Ishikawa (cell line): ENCODE measurements at regions not wholly inside any gene's neighbourhood (a gene's known extent, or its start where the extent isn't known, plus 50 kb on each side); places are given as distances from the start of the nearest gene placed in this dataset.

Experiments used
- CEBPB ChIP-seq: IDR thresholded peaks from 2 replicates; pipeline ENCODE4 v1.6.1; 2012
- CREB1 ChIP-seq: IDR thresholded peaks from 2 replicates; pipeline ENCODE4 v1.6.1; 2012; ENCODE audit warnings: low read depth
- EGR1 ChIP-seq: IDR thresholded peaks from 2 replicates; pipeline ENCODE4 v1.6.1; 2012
- EP300 ChIP-seq: IDR thresholded peaks from 2 replicates; pipeline ENCODE4 v1.6.1; 2012; ENCODE audit warnings: borderline replicate concordance
- FOXM1 ChIP-seq: IDR thresholded peaks from 2 replicates; pipeline ENCODE4 v1.6.1; 2012; ENCODE audit warnings: low read depth, borderline replicate concordance
- NFIC ChIP-seq: IDR thresholded peaks from 2 replicates; pipeline ENCODE4 v1.6.1; 2012
- RAD21 ChIP-seq: IDR thresholded peaks from 2 replicates; pipeline ENCODE4 v1.6.1; 2012; ENCODE audit warnings: low read depth
- TAF1 ChIP-seq: IDR thresholded peaks from 2 replicates; pipeline ENCODE4 v1.6.1; 2012; ENCODE audit warnings: low read depth, mild to moderate bottlenecking
- TCF12 ChIP-seq: IDR thresholded peaks from 2 replicates; pipeline ENCODE4 v1.6.1; 2012; ENCODE audit warnings: low read depth
- USF1 ChIP-seq: IDR thresholded peaks from 2 replicates; pipeline ENCODE4 v1.6.1; 2012
- YY1 ChIP-seq: IDR thresholded peaks from 2 replicates; pipeline ENCODE4 v1.6.1; 2012; ENCODE audit warnings: low read depth
- TF ChIP-seq, protein P1 (sequence below): IDR thresholded peaks from 2 replicates; pipeline ENCODE4 v1.6.1; 2012; ENCODE audit warnings: low read depth, mild to moderate bottlenecking
- TF ChIP-seq, protein P2 (sequence below): IDR thresholded peaks from 2 replicates; pipeline ENCODE4 v1.6.1; 2012

DNA sequence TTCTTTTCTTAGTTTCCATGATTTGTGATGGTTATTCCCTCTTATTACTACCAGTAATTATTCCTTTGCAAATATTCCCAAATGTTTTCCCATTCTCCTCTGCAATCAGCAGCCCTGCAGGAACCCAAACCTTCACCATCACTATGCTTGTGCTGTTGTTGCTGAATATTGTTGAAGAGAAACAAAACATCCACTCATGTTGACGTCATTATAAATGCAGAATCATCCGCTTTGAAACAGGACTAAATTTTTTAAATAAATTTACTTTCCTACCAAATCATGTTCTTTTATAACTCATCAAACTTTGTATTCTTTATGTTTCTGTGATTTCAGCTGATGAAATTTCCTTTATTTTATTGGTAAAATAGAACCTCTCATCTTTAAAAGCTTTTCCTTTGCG, 787.0 kb upstream of the B3GALT2 start:
- TF ChIP-seq YY1 (no peak), FOXM1 (no peak), NFIC (no peak), CREB1 (no peak), TAF1 (no peak), EP300 (no peak), USF1 (no peak), RAD21 (no peak), TCF12 (no peak), CEBPB (no peak), EGR1 (no peak)
- TF ChIP-seq, protein P1, sequence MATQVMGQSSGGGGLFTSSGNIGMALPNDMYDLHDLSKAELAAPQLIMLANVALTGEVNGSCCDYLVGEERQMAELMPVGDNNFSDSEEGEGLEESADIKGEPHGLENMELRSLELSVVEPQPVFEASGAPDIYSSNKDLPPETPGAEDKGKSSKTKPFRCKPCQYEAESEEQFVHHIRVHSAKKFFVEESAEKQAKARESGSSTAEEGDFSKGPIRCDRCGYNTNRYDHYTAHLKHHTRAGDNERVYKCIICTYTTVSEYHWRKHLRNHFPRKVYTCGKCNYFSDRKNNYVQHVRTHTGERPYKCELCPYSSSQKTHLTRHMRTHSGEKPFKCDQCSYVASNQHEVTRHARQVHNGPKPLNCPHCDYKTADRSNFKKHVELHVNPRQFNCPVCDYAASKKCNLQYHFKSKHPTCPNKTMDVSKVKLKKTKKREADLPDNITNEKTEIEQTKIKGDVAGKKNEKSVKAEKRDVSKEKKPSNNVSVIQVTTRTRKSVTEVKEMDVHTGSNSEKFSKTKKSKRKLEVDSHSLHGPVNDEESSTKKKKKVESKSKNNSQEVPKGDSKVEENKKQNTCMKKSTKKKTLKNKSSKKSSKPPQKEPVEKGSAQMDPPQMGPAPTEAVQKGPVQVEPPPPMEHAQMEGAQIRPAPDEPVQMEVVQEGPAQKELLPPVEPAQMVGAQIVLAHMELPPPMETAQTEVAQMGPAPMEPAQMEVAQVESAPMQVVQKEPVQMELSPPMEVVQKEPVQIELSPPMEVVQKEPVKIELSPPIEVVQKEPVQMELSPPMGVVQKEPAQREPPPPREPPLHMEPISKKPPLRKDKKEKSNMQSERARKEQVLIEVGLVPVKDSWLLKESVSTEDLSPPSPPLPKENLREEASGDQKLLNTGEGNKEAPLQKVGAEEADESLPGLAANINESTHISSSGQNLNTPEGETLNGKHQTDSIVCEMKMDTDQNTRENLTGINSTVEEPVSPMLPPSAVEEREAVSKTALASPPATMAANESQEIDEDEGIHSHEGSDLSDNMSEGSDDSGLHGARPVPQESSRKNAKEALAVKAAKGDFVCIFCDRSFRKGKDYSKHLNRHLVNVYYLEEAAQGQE, result no peak
- TF ChIP-seq, protein P2, sequence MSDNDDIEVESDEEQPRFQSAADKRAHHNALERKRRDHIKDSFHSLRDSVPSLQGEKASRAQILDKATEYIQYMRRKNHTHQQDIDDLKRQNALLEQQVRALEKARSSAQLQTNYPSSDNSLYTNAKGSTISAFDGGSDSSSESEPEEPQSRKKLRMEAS, result no peak
